Activated B cell treated with CpG ODN at 0.5 μM for 24 hours (primary cell): ENCODE measurements at regions not wholly inside any gene's neighbourhood (a gene's known extent, or its start where the extent isn't known, plus 50 kb on each side); places are given as distances from the start of the nearest gene placed in this dataset.
"Not testable (repeated sequence)": the region's sequence is repeated elsewhere in the genome, so short reads cannot be mapped to it uniquely, and the experiment has no call there.

Source experiments
- ATAC-seq: fragments of 200-7000 bp; cut with Tn5 transposase; one replicate; pipeline ENCODE4 v1.10.0; 2021; ENCODE audit warnings: low read depth, mild to moderate bottlenecking, moderate library complexity
- CTCF ChIA-PET: fragments of 350-600 bp; sonication (Branson Sonifier 250); formaldehyde crosslinking; loops from one replicate; lab custom pipeline; 2021; ENCODE audit warnings: antibody characterized with exemption; lab: Charles Lee
- POLR2A ChIA-PET: fragments of 350-600 bp; sonication (Branson Sonifier 250); formaldehyde crosslinking; loops from one replicate; lab custom pipeline; 2021; ENCODE audit warnings: antibody characterized with exemption; lab: Charles Lee
- DNase-seq: peaks from one replicate; pipeline ENCODE4 v3.0.0; 2022
- H3K27ac Mint-ChIP-seq: one replicate; pipeline ENCODE4 v1.8.0; 2020; ENCODE audit warnings: mixed read lengths
- H3K27me3 Mint-ChIP-seq: one replicate; pipeline ENCODE4 v1.8.0; 2021; ENCODE audit warnings: mixed read lengths
- H3K36me3 Mint-ChIP-seq: one replicate; pipeline ENCODE4 v1.8.0; 2021; ENCODE audit warnings: low read depth, mixed read lengths
- H3K4me1 Mint-ChIP-seq: one replicate; pipeline ENCODE4 v1.8.0; 2021; ENCODE audit warnings: mixed read lengths
- H3K4me3 Mint-ChIP-seq: one replicate; pipeline ENCODE4 v1.8.0; 2020; ENCODE audit warnings: mild to moderate bottlenecking, mixed read lengths
- H3K9me3 Mint-ChIP-seq: one replicate; pipeline ENCODE4 v1.8.0; 2020; ENCODE audit warnings: mixed read lengths
- CTCF ChIP-seq: fragments of 200-600 bp; IDR thresholded peaks from one replicate; pipeline ENCODE4 v1.8.0; 2022; ENCODE audit warnings: antibody characterized with exemption, mild to moderate bottlenecking
- intact Hi-C: fragments of 100-400 bp; cut with micrococcal nuclease; formaldehyde crosslinking; loops from one replicate; pipeline ENCODE4 v1.15.1; 2024

DNA sequence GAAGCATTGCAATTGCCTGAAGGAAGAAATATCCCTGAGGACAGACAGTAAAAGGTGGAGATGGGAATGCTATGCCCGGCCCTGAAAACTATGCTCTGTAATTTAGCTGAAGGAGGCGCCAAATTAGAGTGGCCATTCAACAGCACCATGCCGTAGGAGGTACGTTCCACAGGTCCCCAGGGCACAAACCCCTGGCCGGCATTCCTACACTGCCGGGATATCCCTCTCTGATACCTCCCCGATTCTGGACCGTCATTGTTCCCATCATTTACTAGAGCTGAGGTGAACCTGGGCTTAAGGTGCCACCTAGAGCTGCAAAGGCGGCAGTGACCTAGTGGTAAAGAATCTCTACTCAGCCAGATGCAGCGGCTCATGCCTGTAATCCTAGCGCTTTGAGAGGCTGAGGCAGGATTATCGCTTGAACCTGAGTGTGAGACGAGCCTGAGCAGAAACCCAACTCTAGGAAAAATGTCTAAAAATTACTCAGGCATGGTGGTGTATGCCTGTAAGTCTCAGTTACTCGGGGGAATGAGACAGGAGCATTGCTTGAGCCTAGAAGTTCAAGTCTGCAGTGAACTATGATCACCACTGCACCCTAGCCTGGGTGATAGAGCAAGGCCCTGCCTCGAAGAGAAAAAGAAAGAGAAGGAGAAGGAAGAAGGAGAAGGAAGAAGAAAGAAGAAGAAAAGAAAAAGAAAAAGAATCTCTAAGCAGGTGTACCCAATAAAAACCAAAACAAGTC is 53.0 kb upstream of the TNKS2 start:
- no peak overlapping the region for H3K27ac Mint-ChIP-seq
- H3K9me3 Mint-ChIP-seq: no peaks in the 10 kb centered on the region
- H3K4me3 Mint-ChIP-seq: no peak overlapping the region
- POLR2A ChIA-PET: no interaction called here
- H3K27me3 Mint-ChIP-seq: peaks cover 34% of the 10 kb centered on the region
- ATAC-seq: no peak
- no peaks in the 10 kb centered on the region for H3K36me3 Mint-ChIP-seq
- TF ChIP-seq CTCF: no peak
- no peak for DNase-seq
- intact Hi-C loops: no loop called here
- CTCF ChIA-PET: no interaction called here
- H3K4me1 Mint-ChIP-seq: no peaks in the 10 kb centered on the region

- Mint-ChIP-seq H3K27ac (no peak overlapping the region), H3K4me3 (no peak overlapping the region), H3K27me3 (peaks cover 48% of the 10 kb centered on the region), H3K36me3 (no peaks in the 10 kb centered on the region), H3K9me3 (no peaks in the 10 kb centered on the region), H3K4me1 (no peaks in the 10 kb centered on the region)
- ATAC-seq (no peak), DNase-seq (no peak)
- ChIA-PET CTCF (no interaction called here), POLR2A (no interaction called here)
- no peak for TF ChIP-seq CTCF
- intact Hi-C loops: no loop called here
Measured at GRCh38 chr10:91743465-91743864, 54.8 kb upstream of the TNKS2 start.

DNA sequence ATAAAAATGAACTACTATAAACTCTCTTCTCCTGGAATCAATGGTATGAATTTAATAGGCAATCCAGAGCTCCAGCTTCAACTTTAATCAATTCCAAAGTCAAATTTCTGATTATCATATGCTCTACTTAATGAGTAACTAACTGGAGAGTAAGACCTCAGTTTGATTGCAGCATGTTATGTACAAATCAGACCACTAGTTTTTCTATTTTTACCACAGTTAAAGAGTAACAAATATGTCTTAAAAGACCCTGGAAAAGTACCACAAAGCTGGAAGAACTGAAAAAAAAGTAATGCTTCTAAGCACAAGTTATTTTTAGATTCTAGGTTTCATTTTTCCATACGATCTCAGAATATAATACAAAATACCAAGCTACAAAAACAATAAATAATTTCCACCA is 56.0 kb upstream of the TNKS2 start:
- Mint-ChIP-seq H3K4me1 (no peaks in the 10 kb centered on the region), H3K36me3 (no peaks in the 10 kb centered on the region), H3K9me3 (no peaks in the 10 kb centered on the region), H3K27me3 (peaks cover 60% of the 10 kb centered on the region), H3K27ac (no peak overlapping the region), H3K4me3 (no peak overlapping the region)
- ChIA-PET POLR2A (no interaction called here), CTCF (interaction anchor here (0.6 kb wide), 1 partner anchor 41 kb away, joined by 3 read pairs; no protein-coding TSS in a partner anchor)
- DNase-seq (no peak), ATAC-seq (no peak)
- no peak for TF ChIP-seq CTCF
- intact Hi-C loops: no loop called here

DNA sequence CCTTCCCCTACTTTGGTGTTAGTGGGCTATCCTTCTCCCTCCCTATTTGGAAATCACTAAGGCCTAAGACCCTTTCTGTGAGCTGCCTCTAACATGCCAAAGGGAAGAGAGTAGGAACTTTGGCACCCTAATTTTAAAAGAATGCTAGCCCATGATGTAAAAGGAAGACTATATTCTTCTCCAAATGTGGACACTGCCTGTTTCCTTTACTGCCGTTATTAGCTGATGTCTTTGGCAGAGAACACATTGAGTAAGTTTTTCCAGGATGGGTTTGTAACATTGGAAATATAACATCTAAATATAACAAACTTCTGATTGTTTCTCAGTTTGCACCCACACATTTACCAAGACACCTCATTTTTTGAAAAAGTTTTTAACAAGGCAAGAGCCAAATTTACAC is 56.9 kb upstream of the TNKS2 start:
- Mint-ChIP-seq H3K4me3 (no peak overlapping the region), H3K9me3 (no peaks in the 10 kb centered on the region), H3K36me3 (no peaks in the 10 kb centered on the region), H3K4me1 (no peaks in the 10 kb centered on the region), H3K27me3 (peaks cover 65% of the 10 kb centered on the region), H3K27ac (no peak overlapping the region)
- intact Hi-C loops: no loop called here
- DNase-seq (no peak), ATAC-seq (no peak)
- TF ChIP-seq CTCF: no peak
- POLR2A ChIA-PET: no interaction called here
- CTCF ChIA-PET: no interaction called here

DNA sequence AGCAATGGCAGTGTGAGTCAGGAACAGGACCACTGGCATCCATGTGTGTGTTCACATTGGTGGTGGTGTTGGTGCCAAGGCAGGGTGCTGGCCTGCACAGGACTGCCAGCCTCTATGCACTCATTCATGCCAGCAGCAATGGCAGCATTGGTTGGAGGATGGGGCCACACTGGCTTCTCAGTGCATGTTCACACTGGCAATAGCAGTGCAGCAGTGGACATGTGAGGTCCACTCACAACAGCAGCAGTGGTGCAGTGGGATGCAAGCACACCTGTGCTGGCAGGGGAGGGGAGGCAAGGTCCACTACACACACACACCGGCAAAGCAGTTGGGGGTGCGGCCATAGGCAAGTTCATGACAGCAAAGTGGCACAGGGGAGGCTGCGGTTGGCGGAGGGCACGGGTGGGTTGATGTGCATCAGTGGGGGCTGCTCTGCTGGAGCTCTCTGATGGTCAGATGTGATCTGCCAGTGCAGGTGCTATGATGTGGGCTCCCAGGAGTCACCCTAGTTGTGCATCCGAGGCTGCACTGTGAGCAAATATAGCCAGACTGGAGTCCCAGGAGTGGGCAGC is 57.8 kb upstream of the TNKS2 start:
- CTCF ChIA-PET: no interaction called here
- Mint-ChIP-seq H3K36me3 (no peaks in the 10 kb centered on the region), H3K4me3 (no peak overlapping the region), H3K9me3 (no peaks in the 10 kb centered on the region), H3K27ac (no peak overlapping the region), H3K4me1 (no peaks in the 10 kb centered on the region), H3K27me3 (peaks cover 62% of the 10 kb centered on the region)
- DNase-seq: no peak
- ATAC-seq: no peak
- POLR2A ChIA-PET: no interaction called here
- intact Hi-C loops: no loop called here
- no peak for TF ChIP-seq CTCF

GRCh38 chr10:91732265-91732664 is 66.0 kb upstream of the TNKS2 start:
- ATAC-seq, POLR2A ChIA-PET, H3K4me3 Mint-ChIP-seq, CTCF ChIA-PET, DNase-seq, H3K27ac Mint-ChIP-seq, H3K36me3 Mint-ChIP-seq, intact Hi-C loops, H3K4me1 Mint-ChIP-seq: not testable (repeated sequence)
- Mint-ChIP-seq H3K27me3 (peaks cover 20% of the 10 kb centered on the region), H3K9me3 (peaks cover 20% of the 10 kb centered on the region)

- ATAC-seq, H3K36me3 Mint-ChIP-seq, DNase-seq, CTCF ChIA-PET, intact Hi-C loops, H3K27me3 Mint-ChIP-seq, H3K4me1 Mint-ChIP-seq, H3K4me3 Mint-ChIP-seq, POLR2A ChIA-PET, H3K27ac Mint-ChIP-seq: not testable (repeated sequence)
- peaks cover 20% of the 10 kb centered on the region for H3K9me3 Mint-ChIP-seq
Measured at GRCh38 chr10:91729339-91729738, 68.9 kb upstream of the TNKS2 start.
